Activated naive CD8-positive, alpha-beta T cell (primary cell): ENCODE measurements at regions not wholly inside any gene's neighbourhood (a gene's known extent, or its start where the extent isn't known, plus 50 kb on each side); places are given as distances from the start of the nearest gene placed in this dataset.
"Not testable (repeated sequence)": the region's sequence is repeated elsewhere in the genome, so short reads cannot be mapped to it uniquely, and the experiment has no call there.

ENCODE experiments used
- H3K27ac Mint-ChIP-seq: one replicate; pipeline ENCODE4 v1.8.0; 2021; ENCODE audit warnings: mixed read lengths
- H3K27me3 Mint-ChIP-seq: one replicate; pipeline ENCODE4 v1.8.0; 2021; ENCODE audit warnings: mixed read lengths
- H3K36me3 Mint-ChIP-seq: one replicate; pipeline ENCODE4 v1.8.0; 2021; ENCODE audit warnings: mixed read lengths
- H3K4me1 Mint-ChIP-seq: one replicate; pipeline ENCODE4 v1.8.0; 2021; ENCODE audit warnings: low read depth, mixed read lengths
- H3K4me3 Mint-ChIP-seq: one replicate; pipeline ENCODE4 v1.8.0; 2021; ENCODE audit warnings: mild to moderate bottlenecking, mixed read lengths
- H3K9me3 Mint-ChIP-seq: one replicate; pipeline ENCODE4 v1.8.0; 2021; ENCODE audit warnings: low read depth, mixed read lengths

DNA sequence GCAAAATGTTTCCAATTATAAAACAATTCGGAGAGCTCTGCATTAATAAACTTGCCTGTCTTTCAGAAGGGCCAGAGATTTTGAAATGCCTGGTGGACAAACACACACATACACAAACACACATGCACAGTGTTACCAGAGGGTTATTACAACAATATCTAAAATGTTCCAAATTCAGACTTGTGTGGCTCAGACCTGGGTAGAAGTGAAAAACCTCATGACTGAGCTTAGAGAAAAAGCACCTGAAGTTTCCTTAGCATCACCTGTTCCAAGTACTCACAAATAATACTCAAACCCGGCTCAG, 247.9 kb downstream of the FOXD2 start:
- H3K27ac Mint-ChIP-seq = no peak overlapping the region
- H3K36me3 Mint-ChIP-seq = no peaks in the 10 kb centered on the region
- no peaks in the 10 kb centered on the region for H3K4me1 Mint-ChIP-seq
- H3K4me3 Mint-ChIP-seq = no peak overlapping the region
- peaks cover 4% of the 10 kb centered on the region for H3K27me3 Mint-ChIP-seq
- no peaks in the 10 kb centered on the region for H3K9me3 Mint-ChIP-seq

DNA sequence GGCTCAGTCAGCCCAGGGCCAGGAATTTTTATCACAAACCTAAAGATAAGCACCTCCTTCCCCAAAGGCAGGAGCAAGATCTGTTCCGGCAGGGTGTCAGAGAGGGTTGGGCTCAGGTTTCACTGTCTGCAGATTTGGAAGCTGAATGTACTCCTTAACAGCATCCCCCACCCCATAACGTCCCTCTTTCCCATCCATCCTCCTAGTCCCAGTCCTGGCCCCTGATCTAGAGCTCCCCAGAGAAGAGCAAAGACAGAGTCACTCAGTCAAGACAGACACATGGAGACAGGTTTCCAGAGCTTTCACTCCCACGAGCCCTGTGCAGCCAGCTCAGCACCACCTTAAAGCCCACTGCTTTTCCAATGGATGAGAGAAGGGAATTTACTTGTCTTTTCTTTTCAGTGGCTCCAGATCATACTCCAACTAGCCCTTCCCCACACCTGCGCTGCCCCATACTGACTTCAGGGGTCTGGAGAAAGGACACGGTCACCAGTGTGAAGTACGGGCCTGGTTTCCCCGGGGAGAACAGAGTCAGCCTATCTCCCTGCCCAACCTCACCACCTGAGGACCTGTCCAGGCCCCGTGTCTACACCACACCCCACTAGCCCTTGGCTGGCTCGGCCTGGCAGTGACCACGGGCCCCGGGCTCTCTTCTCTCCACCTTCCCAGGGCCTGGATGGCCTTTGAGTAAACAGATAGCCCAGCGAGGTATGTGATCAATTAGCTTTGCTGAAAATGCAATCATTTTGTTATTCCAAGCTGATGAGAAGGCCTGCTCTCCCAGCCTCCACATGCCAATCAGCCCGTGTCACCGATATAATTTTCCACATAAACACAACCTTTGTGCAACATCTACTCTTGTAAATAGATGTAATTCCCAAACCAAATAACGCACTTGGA, 249.1 kb downstream of the FOXD2 start:
- no peak overlapping the region for H3K27ac Mint-ChIP-seq
- H3K4me1 Mint-ChIP-seq = no peaks in the 10 kb centered on the region
- peaks cover 7% of the 10 kb centered on the region for H3K27me3 Mint-ChIP-seq
- H3K9me3 Mint-ChIP-seq = no peaks in the 10 kb centered on the region
- H3K36me3 Mint-ChIP-seq = no peaks in the 10 kb centered on the region
- no peak overlapping the region for H3K4me3 Mint-ChIP-seq

DNA sequence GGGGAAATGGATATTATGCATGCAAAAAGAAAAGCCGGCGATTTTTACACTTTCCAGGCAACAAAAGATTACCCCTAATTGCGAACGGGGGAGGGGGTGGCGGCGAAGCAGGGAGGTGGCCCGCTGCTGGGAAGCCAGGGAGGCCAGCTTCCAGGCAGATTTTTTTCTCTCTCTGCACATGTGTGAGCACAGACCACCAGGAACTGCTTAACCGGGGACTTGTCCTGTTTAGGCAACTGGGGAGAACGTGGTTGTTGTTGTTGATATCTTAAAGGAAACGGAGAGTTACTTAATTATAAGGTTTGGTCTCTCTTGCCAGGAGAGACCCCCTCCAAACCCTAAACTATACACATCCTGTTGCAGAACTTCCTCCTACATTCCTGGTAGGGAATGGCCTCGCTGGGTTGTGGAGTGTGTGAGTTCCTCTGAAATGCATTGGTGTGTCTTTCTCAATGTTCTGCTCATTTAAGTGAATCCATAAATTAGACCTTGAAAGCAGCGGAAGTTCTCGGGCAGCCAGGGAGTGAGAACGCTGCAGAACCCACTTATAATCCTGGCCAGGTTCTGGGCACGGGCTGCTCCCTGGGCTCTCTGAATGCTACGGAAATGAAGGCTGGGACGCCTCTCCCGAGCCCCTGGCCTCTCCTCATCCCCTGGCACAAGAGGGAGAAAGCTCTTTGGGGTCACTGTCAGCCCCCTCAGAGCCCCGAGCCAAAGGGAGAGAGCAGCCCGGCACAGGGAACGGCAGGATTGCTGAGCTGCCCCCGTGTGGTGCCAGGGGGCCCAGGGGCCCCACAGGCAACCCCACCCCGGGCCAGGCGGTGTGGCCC, 250.0 kb downstream of the FOXD2 start:
- Mint-ChIP-seq H3K36me3 (no peaks in the 10 kb centered on the region), H3K9me3 (no peaks in the 10 kb centered on the region), H3K4me1 (no peaks in the 10 kb centered on the region), H3K27ac (no peak overlapping the region), H3K27me3 (peaks cover 7% of the 10 kb centered on the region), H3K4me3 (no peak overlapping the region)

DNA sequence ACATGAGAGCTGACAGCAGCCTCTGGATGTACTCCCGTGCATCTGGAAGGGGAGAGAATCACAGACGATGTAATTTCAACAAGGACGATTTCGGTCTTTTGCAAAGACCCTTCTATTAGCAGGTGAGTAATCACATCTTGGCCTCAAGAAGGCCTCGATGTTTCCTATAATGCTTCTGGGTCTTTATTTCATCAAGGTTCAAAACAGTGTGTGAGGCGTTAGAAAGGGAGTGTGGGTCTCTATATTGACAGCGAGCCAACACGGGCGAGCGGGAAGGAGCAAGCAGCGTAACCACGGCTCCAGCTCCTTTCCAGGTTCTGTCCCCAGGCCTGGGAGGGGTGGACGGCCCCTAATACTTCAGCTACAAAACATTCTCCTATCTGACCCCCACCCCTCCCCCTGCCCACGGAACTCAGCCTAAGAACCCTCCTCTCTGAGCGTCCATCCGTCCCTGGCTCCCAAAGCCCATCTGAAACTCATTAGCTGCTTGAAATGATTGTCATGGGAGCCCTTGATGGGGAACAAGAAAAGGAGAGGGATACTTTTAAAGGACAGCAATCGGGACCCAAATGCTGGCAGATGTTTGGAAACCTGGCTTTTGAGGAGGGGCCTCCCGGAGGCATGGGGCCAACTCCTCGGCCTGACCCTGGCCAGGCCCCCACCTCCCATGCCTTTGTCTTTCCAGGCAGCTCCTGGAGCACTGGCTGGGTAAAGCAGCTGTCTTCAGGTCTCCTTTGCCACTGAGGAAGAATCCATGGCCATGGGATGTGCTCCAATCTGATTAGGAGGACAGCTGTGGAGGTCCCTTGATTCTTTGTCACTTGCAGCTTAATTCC, 250.8 kb downstream of the FOXD2 start:
- Mint-ChIP-seq H3K4me1 (no peaks in the 10 kb centered on the region), H3K36me3 (no peaks in the 10 kb centered on the region), H3K27ac (no peak overlapping the region), H3K27me3 (peaks cover 9% of the 10 kb centered on the region), H3K4me3 (no peak overlapping the region), H3K9me3 (no peaks in the 10 kb centered on the region)

DNA sequence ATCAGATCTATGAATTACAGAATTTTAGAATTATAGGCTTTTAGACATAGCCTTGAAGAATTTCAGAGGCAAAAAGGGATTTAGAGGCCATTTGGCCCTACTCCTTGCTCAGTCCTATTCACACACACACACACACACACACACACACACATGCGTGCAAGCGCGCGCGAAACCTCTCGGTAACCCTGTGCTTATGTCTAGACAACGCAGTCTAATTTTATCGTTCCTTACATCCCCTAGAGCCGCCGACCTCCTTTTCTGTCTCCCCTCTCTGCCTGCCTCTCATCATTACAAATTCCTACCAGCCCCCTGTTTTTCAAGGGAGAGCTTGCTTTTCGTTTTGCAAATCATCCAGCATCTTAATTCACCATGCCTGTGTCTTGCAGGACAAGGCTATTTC, 252.1 kb downstream of the FOXD2 start:
- H3K36me3 Mint-ChIP-seq = no peaks in the 10 kb centered on the region
- H3K27ac Mint-ChIP-seq = no peak overlapping the region
- no peaks in the 10 kb centered on the region for H3K4me1 Mint-ChIP-seq
- no peak overlapping the region for H3K4me3 Mint-ChIP-seq
- no peaks in the 10 kb centered on the region for H3K9me3 Mint-ChIP-seq
- H3K27me3 Mint-ChIP-seq = peaks cover 9% of the 10 kb centered on the region

DNA sequence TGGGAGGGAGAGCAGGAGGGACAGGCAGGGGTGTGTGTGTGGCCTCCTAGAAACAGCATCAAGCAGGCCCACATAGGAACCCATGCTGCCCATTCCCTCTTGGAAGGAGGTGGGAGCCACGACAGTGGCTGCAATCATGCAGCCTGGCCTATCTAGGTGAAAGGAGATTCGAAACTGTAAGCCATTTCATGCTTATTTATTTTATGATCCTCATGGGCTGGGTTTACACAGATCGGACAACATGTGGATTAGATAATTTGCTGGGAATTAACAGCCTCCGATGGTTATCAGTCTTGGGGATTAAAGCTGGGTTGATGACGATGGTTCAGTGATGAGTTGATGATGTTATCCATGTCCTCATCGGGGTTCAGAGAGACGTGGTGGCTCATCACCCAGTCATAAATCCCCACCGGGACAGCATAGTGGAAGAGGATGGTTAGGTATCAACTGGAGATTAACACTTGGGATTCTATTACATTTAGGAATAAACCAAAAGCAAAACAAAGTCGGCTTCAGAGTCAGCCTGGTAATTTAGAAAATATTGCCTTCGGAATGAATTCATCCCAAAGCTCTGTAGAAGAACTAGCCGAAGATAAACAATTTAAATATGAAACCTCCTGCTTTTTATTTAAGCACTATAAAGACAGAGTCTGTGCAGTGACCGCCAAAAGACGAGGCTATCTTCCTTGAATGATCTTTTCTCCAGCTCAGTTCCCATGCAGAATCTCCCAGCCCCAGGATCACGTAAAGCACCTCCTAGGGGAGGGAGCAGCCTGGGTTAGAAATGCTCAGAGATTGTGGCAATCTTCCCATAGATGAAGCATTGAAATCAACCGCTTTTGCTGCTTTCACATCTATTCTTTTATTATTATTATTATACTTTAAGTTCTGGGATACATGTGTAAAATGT, 252.8 kb downstream of the FOXD2 start:
- H3K4me1 Mint-ChIP-seq = no peaks in the 10 kb centered on the region
- no peak overlapping the region for H3K4me3 Mint-ChIP-seq
- no peaks in the 10 kb centered on the region for H3K36me3 Mint-ChIP-seq
- peaks cover 9% of the 10 kb centered on the region for H3K27me3 Mint-ChIP-seq
- H3K9me3 Mint-ChIP-seq = no peaks in the 10 kb centered on the region
- no peak overlapping the region for H3K27ac Mint-ChIP-seq

DNA sequence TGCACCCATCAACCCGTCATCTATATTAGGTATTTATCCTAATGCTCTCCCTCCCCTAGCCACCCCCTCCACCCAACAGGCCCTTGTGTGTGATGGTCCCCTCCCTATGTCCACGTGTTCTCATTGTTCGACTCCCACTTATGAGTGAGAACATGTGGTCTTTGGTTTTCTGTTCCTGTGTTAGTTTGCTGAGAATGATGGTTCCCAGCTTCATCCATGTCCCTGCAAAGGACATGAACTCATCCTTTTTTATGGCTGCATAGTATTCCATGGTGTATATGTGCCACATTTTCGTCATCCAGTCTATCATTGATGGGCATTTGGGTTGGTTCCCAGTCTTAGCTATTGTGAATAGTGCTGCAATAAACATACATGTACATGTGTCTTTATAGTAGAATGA, 253.4 kb downstream of the FOXD2 start:
- H3K27ac Mint-ChIP-seq, H3K9me3 Mint-ChIP-seq, H3K36me3 Mint-ChIP-seq, H3K27me3 Mint-ChIP-seq, H3K4me3 Mint-ChIP-seq, H3K4me1 Mint-ChIP-seq: not testable (repeated sequence)

DNA sequence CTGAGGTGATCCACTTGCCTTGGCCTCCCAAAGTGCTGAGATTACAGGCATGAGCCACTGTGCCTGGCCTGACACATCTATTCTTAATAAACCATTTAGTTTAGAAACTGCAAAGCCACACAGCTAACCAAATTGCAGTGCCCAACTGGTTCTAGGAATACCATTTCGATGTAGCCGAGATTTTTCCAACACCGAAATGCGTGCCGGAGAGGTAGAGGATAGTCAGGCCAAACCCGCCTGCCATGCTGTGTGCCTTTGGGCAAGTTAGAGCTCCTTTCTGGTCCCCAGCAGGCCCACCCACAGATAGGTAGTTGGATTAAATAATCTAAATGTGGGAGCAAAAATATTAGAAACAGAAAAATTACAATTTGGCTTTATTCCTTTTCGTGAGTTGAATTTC, 254.4 kb downstream of the FOXD2 start:
- Mint-ChIP-seq H3K27ac (no peak overlapping the region), H3K36me3 (no peaks in the 10 kb centered on the region), H3K9me3 (no peaks in the 10 kb centered on the region), H3K4me1 (no peaks in the 10 kb centered on the region), H3K27me3 (peaks cover 9% of the 10 kb centered on the region), H3K4me3 (no peak overlapping the region)

DNA sequence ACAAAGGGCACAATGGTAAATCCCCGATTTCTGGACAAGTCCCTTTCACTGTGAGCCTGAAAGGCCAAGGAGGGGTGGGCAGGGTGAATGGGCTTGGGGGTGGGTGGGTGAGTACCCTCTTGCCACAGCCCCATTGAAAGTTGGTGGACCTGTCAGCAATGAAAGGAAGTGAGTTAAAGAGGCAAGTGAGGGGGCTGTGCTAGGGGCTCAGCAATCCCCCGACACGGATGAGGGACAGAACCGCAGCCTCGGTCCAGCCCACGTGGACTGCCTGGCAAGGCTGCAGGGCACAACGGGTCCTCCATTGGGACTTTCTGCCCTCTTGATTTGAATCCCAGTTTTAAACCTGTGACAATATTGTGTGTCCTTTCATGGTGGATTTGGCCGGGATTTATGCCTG, 255.3 kb downstream of the FOXD2 start:
- H3K9me3 Mint-ChIP-seq = no peaks in the 10 kb centered on the region
- H3K4me3 Mint-ChIP-seq = no peak overlapping the region
- H3K27me3 Mint-ChIP-seq = peaks cover 9% of the 10 kb centered on the region
- no peaks in the 10 kb centered on the region for H3K36me3 Mint-ChIP-seq
- H3K4me1 Mint-ChIP-seq = no peaks in the 10 kb centered on the region
- H3K27ac Mint-ChIP-seq = no peak overlapping the region

DNA sequence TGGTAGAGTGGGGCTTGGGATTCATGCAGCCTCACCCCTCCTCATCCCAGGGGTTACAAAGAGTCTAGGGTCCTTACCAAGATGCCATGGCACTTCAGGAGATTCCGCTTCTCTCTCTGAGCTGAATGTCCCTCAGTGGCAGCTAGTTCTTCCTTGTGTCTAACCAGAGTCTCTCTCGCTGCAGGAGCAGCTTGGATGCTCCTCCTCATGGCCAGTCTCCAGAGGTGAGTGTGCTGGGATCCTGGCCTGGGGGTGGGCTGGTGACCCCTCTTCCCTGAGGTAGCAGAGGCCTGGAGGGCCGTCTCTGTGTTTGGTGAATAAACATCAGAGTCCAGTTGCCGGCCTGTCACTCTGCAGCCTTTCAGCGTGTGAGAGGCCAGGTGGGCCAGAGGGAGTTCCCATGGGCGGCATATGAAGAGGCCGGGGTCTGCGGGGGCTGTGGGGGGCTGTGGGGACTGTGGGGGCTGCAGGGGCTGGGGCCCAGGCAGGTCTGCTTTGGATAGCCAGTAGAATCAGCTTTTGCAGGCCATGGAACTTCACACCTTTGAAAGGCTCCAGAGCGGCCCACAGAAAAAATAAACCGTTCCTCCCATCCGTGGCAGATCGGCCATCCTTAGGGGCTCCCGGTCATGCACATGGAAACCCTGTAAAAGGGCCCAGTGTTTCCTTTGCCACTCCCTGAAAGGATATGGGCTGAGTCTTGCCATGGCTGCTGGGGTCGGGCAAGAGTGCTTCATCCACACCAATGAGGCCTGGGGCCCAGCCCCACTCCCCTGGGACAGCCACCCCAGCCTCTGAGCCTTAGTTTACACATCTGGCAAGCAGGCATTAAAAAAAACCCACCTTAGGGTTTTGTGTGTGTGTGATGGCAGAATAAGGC, 256.4 kb downstream of the FOXD2 start:
- peaks cover 7% of the 10 kb centered on the region for H3K27me3 Mint-ChIP-seq

DNA sequence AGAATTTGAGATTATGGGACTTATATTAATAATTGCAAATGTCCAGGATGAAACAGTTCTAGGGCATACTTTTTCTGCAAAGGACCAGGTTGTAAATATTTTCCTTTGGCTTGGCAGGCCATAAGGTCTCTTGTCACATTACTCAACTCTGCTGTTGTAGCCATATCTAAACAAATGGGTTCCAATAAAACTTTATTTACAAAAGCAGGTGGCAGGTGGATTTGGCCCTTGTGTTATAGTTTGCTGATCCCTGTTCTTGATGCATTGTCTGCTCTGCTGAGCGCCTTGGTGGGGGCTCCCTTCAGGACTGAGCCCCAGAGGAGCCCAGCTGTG, 258.5 kb downstream of the FOXD2 start:
- no peaks in the 10 kb centered on the region for H3K36me3 Mint-ChIP-seq
- peaks cover 3% of the 10 kb centered on the region for H3K27me3 Mint-ChIP-seq
- H3K4me1 Mint-ChIP-seq = no peaks in the 10 kb centered on the region
- H3K9me3 Mint-ChIP-seq = no peaks in the 10 kb centered on the region
- no peak overlapping the region for H3K4me3 Mint-ChIP-seq
- no peak overlapping the region for H3K27ac Mint-ChIP-seq

More for the DNA sequence above, 256.4 kb downstream of the FOXD2 start:
- Mint-ChIP-seq H3K4me3 (no peak overlapping the region), H3K9me3 (no peaks in the 10 kb centered on the region), H3K27ac (no peak overlapping the region), H3K36me3 (no peaks in the 10 kb centered on the region), H3K4me1 (no peaks in the 10 kb centered on the region)

DNA sequence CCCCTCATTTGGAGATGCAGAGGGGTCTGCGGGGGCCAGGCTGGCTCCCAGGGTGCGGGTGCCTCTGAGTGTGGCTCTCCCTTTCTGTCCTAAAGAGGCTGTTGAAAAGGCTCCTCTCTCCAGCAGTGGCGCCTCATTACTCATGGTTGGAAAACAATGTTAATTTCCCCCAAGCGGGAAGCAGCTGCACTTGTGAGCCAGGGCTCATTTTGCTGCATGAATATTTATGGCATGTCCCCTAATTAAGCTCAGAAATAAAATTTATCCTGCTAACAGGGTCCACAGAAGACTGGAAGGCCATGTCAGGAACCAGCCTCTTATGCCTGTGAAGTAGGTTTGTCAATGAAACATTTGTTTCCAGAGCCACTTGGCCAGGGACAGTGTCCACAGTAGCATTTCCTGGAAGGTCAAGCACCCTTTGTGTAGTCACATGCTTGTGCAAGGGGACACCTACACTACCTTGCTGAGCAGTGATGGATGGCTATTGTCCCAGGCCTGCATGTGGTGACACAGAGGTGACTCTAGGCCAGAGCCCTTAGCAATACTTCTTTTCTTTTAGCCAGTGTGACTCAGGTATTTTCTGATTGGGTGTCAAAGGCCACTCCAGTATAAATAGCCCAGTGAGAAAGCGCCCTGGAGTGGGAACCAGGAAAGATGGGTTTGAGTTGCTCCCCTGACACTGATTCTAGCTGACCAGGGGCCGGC, 259.0 kb downstream of the FOXD2 start:
- H3K36me3 Mint-ChIP-seq = no peaks in the 10 kb centered on the region
- no peaks in the 10 kb centered on the region for H3K9me3 Mint-ChIP-seq
- no peak overlapping the region for H3K4me3 Mint-ChIP-seq
- no peak overlapping the region for H3K27ac Mint-ChIP-seq
- H3K4me1 Mint-ChIP-seq = no peaks in the 10 kb centered on the region
- peaks cover 2% of the 10 kb centered on the region for H3K27me3 Mint-ChIP-seq

DNA sequence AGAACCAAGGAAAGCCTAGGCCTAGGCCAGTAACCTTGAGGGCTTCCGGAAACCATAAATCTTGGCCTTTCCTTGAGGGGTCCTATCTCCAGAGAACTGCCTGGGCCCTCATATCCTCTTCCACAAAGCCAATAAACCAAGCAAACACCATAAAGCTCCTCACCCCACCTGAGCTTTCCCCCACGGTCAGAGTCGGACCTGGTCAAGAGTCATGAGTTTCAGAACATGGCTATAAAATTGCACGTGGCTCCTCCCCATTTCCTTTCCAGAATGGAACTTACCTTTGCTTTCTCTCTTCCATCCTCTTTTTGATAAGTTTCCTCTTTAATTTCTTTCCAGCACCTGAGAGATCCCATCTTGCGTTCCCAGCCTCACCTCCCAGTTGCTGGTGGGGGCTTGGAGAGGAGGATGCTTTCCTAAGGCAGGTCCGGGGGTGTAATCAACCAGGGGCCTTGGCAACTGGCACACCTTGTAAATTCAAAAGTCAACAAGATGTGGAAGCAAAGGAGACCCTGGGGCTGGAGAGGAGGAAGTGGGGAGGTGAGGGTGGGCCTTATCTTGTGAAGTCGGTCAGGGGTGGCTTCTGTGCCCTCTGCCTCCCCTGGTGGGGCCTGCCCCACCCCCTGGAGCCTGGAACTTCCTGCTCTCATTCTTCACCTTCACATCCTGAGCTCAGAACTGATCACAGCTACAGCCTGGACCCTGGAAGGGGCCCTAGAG, 259.9 kb downstream of the FOXD2 start:
- no peaks in the 10 kb centered on the region for H3K36me3 Mint-ChIP-seq
- H3K27ac Mint-ChIP-seq = no peak overlapping the region
- H3K27me3 Mint-ChIP-seq = peaks cover 2% of the 10 kb centered on the region
- H3K4me3 Mint-ChIP-seq = no peak overlapping the region
- no peaks in the 10 kb centered on the region for H3K9me3 Mint-ChIP-seq
- no peaks in the 10 kb centered on the region for H3K4me1 Mint-ChIP-seq
